GM21360 (cell line): ENCODE measurements at regions not wholly inside any gene's neighbourhood (a gene's known extent, or its start where the extent isn't known, plus 50 kb on each side); places are given as distances from the start of the nearest gene placed in this dataset.

Source experiments
- ATAC-seq: cut with Tn5 transposase; IDR thresholded peaks from one replicate; pipeline ENCODE4 v1.9.1; 2021; ENCODE audit warnings: mild to moderate bottlenecking, moderate library complexity; ENCODE audit not compliant: unreplicated experiment

DNA sequence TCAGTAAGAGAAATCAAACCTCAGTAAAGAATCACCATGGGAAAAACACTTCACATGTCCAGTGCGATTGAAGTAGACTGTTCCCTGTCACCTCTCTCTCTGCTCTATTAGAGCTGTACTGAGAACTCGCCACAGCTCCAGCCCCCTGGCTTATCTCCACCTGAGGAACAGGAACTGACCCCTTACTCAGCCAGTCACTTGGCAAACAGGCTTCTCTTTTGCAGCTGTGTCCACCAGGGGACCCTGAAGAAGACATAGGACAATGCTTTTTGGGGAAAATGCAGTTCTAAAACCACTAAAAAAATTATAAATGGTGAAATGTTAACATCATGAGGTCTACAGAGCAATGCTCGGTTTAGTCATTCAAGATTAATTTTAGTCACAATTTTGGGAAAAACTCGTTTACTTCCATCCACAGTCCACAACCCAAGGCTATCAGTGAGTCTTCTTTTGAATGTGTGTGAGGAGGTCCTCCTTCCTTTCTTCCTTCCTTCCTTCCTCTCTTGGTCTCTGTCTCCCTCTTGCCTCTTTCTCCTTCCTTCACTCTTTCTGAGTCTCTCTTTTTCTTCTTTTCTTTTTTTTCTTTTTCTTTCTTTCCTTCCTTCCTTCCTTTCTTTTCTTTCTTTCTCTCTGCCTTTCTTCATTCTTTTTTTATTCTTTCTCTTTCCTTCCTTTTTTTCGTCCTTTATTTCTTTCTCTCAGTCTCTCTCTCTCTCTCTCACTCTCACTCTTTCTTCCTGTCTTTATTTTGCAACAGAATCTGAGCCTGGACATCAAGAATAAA is 1189.5 kb upstream of the TMEM132C start:
- ATAC-seq = no peak

DNA sequence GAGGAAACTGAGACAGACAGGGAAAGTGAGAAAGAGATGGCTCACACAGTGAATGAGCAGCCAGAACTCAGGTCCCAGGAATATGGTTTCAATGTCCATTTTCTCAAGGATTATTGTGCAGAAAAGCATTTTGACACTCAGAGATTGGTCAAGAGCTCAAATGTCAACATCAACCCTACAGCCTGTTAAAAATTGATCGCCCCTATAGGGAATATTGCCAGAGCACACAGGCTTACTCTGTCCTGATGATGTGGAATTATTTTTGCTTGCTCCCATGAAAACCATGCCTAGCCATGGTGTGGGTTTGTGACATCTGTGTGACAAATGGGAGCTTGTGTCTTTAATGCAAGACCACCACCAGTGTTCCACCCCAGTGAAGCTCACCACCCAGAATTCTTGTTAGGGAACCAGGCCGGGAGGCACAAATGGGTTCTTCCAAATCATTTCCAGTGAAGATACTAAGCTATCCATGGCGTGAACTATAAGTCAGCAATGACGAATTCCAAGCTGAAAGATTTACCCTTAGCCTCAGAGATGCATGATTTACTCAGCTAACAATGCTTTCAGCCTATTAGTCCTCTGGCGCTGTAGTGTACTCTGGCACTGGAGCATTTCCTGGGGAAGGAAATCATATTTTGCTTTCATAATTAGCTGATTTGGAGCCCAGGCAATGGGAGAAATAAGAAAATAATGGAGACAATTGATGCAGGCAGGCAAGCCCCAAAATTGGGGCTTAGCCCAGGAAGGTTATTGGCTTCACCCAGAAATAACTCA is 1188.2 kb upstream of the TMEM132C start:
- ATAC-seq = no peak

DNA sequence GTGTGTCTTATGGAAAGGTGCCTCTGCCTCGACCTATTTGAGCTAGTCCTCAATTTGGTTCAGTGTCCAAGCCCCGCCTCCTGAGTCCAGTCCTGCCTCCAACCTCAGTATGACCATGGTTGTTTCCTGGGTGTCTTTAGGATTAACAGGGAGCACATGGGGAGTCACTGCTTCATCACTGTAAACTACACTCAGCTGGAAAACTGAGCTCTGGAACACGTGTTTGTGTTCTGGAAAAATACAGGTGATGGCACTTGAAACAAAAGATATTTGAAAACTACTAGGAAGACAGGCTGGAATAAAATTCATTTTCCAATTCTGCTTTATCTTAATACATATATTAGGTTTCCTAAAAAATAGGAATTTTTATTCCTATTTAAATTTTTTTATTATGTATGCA is 1187.3 kb upstream of the TMEM132C start:
- no peak for ATAC-seq

DNA sequence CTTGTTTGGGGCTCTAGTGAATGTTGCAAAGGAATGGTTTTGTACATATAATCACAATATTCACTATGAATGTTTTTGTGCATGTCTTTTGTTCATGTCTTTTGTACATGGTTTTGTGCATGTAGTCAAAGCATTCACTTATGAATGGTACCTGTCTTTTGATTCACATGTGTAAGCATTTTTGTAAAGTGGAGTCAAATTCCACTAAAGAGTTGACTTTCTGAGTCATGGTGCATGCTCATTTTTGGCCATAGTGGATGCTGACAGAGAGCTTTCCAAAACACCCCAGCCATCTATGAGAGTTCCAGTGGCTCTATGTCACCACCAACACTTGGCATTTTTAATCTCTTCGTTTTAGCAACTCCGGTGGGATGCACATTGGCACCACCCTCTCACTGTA is 1185.9 kb upstream of the TMEM132C start:
- ATAC-seq = no peak

DNA sequence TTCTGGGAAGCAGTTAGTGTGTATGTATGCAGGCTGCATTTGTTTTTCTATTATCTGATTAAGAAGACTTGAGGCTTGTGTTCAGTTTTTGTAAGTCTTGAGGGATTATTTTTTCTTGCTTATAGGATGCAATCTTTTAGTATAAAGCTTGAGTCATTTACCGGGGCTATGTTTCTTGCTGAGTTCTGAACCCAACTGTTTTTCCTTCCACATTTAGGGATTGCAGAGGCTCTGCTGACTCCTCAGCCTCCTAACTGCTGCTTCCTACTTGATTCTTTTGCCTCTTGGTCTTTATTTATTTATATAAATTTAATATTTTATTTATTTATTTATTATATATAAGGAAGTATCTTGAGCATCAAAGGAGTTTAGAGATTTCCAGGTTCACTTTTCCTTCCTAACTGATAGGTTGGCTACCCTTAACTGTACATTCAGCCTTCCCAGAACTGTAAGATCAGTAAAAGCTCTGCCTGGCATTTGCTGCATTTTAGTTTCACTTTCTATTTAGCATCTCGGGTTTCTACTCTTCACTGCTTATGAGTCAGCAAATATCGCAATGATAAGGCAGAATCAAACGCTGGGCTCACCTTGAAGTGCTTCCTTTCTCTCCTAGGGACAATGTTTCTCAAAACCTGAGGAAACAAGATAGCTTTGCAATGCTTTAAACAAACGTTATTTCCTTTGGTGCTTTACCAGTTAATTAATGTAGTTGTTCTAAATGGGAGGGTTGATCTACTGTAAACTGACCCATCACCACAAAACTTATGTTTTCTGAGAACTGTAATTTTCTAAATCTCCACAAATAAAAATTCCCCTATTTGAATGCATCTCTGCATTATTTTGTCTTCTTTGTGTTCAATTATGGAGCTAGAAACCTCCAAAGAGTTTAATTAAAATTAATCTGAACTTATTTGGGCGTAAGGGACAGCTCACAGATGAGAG is 1183.7 kb upstream of the TMEM132C start:
- ATAC-seq = peak; percentile 96

DNA sequence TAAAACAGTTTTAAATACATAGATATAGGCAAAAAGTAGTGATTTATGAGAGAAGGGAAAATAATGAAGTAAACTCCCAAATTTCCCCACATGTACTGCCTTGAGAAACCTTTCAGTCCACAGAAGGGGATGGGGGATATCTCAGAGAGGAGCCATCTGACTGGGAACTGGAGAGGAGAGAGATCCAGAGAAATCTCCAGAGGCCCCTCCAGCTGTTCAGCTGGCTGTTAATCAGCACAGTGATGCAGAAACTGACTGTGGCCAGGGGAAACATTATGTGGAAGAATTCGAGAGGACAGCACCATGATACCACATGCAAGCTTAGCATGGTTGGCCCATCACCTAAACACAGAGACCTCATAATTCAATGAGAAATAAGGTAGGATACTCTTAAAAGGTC is 1165.9 kb upstream of the TMEM132C start:
- ATAC-seq = no peak

DNA sequence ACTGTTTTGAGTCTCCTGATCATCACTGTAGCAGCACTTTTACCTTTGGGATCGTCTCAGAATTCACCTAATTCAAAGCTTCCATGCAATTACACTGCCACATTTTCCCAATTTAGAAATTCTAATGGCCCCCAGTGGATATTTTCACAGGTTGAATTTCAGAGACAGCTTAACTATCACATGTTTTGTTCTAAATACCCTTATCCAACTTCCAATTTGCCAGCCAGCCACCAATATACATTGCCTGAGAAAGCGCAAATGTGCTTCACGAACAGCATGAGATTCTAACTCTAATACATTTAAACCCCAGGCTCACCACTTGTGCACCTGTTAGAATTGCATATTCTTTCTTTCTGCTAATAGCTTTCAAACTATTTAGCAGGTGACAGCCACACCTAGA is 1160.9 kb upstream of the TMEM132C start:
- no peak for ATAC-seq

DNA sequence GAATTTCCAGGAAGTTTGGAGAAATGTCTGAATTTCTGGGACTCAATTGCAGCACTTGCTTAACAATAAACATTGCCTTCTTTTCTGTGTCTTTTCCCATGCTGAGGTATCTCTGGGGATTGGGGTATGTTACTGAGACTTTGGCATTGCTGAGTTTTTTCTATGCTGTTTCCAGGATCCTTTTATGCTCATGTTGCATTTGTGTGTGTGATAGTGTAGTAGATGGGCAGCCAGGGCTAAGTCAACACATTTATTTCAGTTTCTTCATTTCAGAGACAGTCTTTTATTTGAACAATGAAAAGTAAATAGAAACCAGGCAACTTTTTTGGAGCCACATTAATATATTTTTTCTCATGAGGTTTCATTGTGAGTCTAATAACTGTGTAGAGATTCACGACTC is 1160.3 kb upstream of the TMEM132C start:
- ATAC-seq = no peak

DNA sequence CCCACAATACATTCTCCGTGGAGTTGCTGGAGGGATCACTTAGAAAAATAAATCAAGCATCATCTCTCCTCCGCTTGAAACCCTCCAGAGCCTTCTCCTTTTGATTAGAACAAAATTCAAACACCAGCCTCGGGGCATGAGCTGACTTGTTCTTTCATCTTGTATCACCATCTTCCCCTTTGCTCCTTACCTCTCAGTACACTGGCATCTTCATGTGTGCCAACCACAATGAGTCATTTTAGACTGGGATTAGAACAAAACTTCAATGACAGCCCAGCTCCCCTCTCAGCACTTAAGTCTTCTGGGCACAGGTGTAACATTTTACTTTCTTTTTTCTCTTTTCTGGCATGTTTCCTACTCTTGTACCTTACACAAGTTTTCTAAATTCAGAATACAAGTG is 1159.2 kb upstream of the TMEM132C start:
- ATAC-seq = no peak

DNA sequence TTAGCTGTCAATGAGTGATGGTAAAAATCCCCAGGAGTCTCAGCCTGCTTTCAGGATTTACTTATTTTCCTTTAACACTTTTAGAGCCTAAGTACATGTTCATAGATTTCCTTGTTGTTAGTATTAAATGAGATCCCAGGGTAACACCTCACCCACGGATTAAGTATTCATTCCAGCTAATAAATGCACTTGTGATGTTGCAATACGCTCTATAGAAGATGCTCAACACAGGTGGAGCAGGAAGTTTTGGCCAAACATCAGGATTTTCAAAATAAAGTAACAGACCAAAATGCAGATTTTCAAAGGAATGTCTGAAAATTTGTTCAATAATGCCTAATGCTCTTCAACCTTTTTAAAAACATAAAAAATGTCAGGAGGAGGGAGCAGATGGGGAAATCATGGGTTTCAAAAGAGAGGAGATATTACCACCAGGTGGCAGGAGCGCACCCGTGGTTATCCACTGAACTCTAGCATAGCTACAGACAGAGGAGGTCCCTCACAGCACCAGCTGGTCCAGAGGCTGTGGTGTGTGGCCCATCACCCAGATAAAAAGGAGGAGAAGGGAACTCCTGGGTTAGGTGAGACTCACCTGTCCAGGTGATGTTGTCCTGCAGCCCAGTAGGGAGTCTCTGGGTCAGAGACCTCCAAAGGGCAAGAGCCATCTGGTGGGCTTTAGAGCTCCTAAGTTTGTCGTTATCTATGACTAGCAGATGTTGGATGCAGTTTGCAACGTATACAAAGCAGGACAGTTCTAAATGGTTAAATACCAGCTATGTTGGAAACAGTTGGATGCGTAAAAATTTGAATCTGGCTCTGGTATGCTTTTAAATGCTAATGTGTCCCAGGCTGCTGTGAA is 1158.4 kb upstream of the TMEM132C start:
- peak; percentile 98 for ATAC-seq

DNA sequence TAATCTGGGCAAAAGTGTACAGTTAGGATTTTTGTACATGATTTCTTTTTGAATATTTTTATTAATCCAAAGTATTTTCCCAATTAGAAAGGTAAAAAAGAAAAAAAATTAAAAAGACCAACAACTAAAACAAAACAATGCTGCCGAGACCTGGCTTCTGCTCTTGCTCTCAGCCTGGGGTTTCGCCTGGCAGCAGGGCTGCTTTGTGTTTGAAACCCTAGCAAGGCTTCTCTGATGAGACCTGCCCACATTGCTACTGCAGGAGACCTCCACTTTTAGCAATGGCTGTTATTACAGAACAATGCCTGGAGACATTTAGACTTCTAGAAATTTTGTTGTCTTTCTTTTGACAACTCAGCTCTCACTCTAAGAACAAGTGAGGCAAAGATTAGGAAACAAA is 1153.0 kb upstream of the TMEM132C start:
- ATAC-seq = no peak

DNA sequence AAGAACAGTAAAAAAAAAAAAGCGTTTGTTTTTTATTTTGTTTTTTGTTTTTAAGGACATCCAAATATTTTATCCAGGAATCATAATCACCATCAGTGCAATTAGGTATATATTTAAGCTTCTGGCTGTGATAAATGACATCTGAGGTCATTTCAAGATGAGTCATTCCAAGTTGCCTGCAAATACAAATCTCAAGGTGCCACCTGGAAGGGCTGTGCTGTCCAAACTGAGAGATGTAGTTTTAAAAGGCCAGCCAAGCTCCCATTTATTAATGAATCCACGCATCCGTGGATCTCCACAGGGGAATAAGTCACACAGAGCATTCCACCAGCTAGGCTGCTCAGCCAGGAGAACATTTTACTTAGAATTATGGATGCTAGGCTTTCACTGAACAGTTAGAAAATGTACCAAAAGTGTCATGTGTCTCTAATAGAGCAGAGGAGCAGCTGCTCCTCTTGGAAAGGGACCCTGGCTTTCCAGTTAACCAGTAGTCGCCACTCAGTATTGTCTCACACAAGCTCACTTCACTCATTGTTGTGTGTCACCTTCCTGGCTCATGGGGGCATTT is 1151.4 kb upstream of the TMEM132C start:
- ATAC-seq = no peak

DNA sequence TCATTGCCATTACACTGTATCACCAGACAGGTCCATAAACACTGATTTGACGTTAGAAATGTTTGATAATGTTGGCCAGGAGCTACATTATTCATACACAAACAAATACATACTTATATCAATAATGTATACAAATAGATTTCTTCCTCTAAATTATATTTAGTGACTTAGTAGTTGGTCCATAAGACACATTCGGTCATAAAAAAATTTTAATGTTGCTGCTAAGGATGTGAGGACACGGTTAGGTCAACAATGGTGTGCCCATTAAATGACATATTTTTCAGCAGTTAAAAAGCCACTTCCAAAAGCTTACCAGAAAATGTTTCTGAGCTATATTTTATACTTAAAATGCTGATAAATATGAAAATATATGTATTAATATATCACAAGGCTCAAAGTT is 1148.7 kb upstream of the TMEM132C start:
- no peak for ATAC-seq

DNA sequence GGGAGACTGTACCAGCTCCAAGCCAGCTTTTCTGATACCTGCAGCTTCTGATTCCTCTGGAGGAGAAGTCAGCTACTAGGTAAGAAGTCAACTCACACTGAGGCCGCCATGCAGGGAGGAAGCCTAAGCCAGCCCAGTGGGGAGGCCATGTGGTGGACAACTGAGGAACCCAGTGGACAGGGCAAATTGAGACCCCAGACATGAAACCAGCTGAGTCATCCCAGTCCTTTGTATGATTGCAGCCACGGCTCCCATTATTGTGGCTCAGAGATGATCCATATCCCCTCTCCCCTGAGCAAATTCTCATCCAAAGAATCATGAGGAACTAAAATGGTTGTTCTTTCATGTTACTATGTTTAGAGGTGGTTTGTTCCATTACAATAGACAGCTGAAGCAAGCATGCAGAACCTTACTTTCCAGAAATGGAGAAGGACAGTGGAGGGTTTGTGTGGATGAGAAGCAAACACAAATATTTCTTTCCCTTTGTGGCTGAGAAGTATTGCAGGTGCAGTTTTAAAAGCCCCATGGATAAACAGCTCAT is 1147.3 kb upstream of the TMEM132C start:
- no peak for ATAC-seq

DNA sequence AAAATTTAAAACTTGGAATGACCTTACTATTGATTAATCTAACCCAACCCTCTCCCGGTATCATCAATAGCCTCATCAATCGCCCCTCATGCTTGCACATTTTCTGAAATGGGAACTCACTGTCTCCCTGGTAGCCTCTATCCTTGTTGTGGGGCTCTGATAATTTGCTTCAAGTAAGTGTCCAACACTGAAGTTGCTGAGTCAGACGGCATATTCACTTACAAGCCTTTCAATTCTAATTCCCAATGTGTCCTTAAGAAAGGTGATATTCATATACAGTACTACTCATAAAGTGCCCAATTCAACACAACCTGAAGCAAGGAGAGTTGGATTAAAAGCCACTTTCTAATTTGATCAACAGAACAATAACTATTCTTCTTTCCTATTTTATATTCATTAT is 1146.1 kb upstream of the TMEM132C start:
- no peak for ATAC-seq

DNA sequence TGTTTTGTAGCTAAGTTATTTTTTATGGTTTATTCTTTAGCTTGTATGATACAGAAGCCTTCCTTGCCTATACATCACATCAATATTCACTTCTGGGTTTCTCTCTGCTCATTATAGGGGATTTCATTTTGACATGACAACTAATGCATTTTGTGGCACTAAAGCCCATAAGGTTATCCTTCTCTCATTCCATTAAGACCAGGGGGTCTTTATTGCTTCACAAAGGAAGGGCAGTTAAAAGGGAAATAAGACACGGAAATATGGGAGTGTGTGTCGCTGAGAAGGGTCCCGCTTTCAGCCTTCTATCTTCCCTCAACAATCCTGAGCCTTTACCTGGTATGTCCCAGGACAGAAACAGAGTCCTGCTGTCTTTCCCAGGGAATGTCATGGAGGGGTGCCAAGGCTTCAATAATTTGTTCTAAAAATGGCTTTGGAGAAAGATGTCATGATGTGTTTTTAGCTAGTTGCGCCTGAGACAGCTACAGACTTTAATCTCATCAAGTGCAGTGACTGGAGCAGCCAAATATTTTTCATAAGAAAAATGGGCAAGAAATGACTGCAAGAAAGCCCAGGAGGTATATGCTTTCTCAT is 1145.4 kb upstream of the TMEM132C start:
- no peak for ATAC-seq

DNA sequence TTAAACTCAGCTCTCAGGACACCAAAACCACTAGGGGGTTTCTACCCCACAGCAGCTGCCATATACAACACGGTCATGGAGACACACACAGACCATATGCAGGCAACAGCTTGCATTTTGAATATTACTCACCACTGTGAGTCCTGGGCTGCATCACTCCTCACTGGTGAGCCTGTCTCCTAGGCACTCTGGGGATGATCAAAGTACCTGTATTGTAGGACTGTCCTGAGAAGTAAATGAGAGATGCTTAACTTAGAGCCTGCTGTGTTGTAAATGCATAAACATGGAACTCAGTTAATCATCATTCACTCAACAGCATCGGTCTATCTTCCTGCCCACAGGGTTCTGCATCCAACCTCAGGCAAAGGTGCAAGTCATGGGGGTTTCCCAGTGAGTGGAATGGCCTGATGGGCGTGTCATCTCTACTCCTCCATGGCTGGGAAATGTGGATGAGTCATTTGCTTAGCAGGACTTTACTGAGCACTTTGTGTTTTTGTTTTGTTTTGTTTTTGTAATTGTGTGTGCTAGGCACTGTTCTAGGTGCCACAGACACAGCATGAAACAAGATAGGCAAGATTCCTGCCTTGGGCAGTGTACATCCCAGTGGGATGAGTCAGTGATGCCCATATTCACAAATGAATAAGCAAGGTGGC is 1141.2 kb upstream of the TMEM132C start:
- ATAC-seq = peak; percentile 90

DNA sequence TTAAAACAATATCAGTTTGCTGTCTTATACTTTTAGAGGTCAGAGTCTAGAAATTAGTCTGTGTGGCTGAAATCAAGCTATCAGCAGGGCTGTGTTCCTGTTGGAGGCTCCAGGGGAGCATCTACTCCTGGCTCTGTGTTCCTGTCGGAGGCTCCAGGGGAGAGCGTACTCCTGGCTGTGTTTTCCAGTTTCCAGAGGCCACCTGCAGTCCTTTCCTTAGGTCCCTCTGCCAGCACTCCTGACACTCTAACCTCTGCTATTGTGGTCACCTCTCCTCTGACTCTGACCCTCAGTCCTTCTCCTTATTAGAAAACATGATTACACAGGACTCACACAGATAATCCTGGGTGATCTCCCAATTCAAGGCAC is 1140.7 kb upstream of the TMEM132C start:
- ATAC-seq = peak; percentile 4

DNA sequence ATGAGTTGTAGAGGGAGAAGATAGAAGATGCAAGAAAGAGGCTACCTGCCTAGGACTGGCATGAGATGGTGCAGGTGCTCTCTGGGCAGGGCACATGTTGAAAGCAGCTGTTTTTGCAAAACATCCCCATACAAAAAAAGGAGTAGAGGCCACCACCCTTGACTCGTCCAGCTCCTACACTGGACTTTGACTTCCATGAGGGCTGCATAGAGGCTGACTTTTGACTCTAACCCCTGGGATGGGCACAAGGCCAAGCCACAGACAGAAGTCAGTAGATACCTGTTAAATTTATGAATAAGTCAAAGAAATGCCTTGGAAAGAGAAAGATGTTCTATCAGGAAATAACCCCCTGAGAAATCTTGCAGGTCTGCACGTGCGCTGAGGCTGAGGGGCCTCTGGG is 1139.1 kb upstream of the TMEM132C start:
- no peak for ATAC-seq
